GM23248 (cell line): ENCODE measurements at regions not wholly inside any gene's neighbourhood (a gene's known extent, or its start where the extent isn't known, plus 50 kb on each side); places are given as distances from the start of the nearest gene placed in this dataset.

Source experiments
- EZH2 ChIP-seq: fragments of 200-600 bp; sonication (generic); IDR thresholded peaks from 2 replicates; pipeline ENCODE4 v1.6.1; 2018; ENCODE audit warnings: antibody characterized with exemption, mild to moderate bottlenecking; ENCODE audit not compliant: insufficient read depth, poor library complexity, severe bottlenecking
- EZH2phosphoT487 ChIP-seq: fragments of 200-600 bp; sonication (generic); IDR thresholded peaks from 2 replicates; pipeline ENCODE4 v1.6.1; 2018; ENCODE audit warnings: antibody characterized with exemption, moderate library complexity, mild to moderate bottlenecking, low read depth; ENCODE audit not compliant: insufficient read depth

DNA sequence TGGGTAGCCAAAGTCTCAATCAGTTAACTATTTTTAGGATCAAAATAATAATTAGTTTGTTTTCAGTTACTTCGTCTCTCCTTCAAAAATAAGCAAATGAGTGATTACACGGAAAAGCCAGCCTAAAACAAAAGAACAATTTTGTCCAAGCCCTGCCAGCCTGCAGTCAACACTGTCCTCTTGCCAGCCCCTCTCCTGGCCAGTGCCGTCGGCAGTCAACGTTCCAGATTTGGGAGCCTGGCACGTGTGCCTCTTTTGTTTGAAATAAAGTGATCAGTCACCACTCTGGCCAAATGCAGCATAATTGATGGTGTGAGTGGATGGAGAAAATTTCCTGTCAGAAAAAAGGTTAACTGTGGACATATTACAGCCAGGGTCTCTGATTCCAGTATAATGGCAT is 260.6 kb upstream of the SKOR2 start:
- TF ChIP-seq EZH2 (no peak), EZH2phosphoT487 (no peak)
